ENCODE measurements at regions not wholly inside any gene's neighbourhood (a gene's known extent, or its start where the extent isn't known, plus 50 kb on each side); places are given as distances from the start of the nearest gene placed in this dataset.

DNA sequence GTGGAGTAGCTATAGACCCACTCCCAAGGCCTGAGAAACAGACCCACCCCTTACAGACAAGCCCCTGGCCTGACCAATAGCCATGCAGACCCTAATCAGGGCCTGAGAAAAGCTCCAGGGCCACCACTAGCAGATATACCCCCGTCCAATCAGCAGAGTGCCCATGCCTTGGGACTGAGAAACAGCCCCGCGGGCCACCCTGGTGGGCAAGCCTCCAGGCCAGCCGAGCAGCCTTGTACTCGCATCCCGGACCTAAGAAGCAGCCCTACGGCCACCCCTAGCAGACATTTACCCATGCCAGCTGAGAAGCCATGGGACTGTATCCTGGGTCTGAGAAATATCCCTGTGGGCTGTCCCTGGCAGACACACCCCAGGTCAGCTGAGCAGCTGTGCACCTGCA is 436.5 kb downstream of the SMARCA1 start:
- TF ChIP-seq, protein P1, sequence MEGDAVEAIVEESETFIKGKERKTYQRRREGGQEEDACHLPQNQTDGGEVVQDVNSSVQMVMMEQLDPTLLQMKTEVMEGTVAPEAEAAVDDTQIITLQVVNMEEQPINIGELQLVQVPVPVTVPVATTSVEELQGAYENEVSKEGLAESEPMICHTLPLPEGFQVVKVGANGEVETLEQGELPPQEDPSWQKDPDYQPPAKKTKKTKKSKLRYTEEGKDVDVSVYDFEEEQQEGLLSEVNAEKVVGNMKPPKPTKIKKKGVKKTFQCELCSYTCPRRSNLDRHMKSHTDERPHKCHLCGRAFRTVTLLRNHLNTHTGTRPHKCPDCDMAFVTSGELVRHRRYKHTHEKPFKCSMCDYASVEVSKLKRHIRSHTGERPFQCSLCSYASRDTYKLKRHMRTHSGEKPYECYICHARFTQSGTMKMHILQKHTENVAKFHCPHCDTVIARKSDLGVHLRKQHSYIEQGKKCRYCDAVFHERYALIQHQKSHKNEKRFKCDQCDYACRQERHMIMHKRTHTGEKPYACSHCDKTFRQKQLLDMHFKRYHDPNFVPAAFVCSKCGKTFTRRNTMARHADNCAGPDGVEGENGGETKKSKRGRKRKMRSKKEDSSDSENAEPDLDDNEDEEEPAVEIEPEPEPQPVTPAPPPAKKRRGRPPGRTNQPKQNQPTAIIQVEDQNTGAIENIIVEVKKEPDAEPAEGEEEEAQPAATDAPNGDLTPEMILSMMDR (IDR thresholded peaks at IDR 0.05), result no peak
- TF ChIP-seq EZH2 (IDR thresholded peaks at IDR 0.05; ENCODE audit: borderline replicate concordance, insufficient read depth, low read depth, low read length, poor library complexity, severe bottlenecking), result no peak
